ENCODE measurements at regions not wholly inside any gene's neighbourhood (a gene's known extent, or its start where the extent isn't known, plus 50 kb on each side); places are given as distances from the start of the nearest gene placed in this dataset.

DNA sequence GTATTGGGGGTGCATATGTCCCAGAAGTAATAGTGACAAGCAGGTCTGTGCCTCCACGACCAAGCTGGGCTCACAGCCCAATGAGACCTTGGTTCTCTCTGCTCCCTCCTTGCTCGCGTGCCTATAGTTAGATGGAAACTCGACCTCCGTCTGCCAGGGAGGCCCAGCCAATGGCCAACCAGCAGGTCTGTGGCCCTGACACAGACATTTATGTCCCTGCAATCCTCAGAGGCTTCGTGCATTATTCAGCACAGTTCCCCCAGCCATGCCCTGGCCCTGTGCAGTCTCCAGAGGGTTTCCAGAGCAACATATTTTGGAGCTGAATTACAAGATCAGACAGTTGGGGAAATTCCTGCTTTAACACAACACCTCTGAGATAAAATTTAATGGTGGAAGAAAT, 105.1 kb downstream of the UQCRFS1 start:
- peaks cover 5% of the 10 kb centered on the region for H3K9me3 ChIP-seq (ENCODE audit: low read depth, low read length)
- no peaks in the 10 kb centered on the region for H3K4me1 ChIP-seq (ENCODE audit: insufficient read depth, low read length)
- no peak overlapping the region for H3K4me3 ChIP-seq (ENCODE audit: low read length)
- H3K27me3 ChIP-seq (ENCODE audit: insufficient read depth, low read length): no peaks in the 10 kb centered on the region

DNA sequence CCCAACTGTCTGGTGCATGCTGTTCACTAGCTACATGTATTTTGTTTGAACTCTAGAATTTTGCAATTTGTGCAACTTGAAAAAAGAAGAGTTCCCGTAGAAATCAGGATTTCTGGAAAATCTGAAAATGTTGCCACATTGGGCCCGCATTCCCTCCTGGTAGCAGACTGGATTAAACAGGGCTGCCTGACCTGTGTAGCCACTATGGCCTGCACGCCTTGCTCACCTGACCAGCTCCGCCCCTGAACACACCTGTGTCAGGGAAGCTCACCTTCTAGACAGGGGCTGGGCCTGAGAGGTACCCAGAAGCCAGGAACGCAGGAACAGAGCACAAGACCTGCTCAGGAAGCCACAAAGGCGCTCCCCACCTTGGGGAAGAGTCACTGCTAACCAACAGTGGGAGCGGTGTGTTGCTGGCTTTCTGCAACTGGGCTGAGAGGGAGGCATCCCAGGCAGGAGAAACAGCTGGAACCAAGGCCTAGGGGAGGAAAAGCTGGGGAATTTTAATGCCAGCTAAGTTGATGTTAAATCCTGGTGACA, 106.5 kb downstream of the UQCRFS1 start:
- Histone ChIP-seq H3K4me1 (ENCODE audit: insufficient read depth, low read length) (no peaks in the 10 kb centered on the region), H3K4me3 (ENCODE audit: low read length) (no peak overlapping the region), H3K9me3 (ENCODE audit: low read depth, low read length) (peaks cover 5% of the 10 kb centered on the region), H3K27me3 (ENCODE audit: insufficient read depth, low read length) (no peaks in the 10 kb centered on the region)

DNA sequence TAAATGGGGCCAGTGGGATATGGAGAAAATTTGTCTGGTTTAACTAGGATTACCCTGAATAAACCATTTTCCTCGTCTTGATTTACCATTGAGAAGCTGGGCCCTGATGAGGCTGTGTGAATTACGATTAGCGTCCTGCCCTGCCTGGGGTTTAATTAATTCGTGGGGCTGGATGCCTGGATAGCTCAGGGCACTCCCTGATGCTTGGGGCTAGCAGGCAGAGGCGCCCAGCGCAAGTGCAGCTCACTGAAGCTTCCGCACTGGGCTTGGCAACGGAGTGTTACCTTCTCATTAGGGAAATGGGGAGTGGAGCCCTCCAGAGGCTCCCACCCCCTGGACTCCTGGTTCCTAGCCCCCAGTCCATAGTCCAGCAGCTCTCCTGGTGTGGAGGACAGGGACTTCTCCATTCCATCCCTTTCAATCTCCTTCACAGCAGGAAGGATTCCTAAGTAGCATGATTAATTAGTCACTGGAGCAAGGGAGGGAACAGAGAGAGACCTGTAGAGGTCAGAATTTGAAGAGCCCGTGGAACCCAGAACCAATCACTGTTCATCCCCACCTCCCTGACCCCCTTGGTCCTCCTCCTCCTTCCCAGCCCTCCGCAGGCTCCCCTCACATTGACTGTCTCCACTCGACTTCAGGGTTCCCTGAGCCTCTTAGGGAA, 107.2 kb downstream of the UQCRFS1 start:
- no peak overlapping the region for H3K4me3 ChIP-seq (ENCODE audit: low read length)
- H3K4me1 ChIP-seq (ENCODE audit: insufficient read depth, low read length): no peaks in the 10 kb centered on the region
- no peaks in the 10 kb centered on the region for H3K27me3 ChIP-seq (ENCODE audit: insufficient read depth, low read length)
- peaks cover 5% of the 10 kb centered on the region for H3K9me3 ChIP-seq (ENCODE audit: low read depth, low read length)

DNA sequence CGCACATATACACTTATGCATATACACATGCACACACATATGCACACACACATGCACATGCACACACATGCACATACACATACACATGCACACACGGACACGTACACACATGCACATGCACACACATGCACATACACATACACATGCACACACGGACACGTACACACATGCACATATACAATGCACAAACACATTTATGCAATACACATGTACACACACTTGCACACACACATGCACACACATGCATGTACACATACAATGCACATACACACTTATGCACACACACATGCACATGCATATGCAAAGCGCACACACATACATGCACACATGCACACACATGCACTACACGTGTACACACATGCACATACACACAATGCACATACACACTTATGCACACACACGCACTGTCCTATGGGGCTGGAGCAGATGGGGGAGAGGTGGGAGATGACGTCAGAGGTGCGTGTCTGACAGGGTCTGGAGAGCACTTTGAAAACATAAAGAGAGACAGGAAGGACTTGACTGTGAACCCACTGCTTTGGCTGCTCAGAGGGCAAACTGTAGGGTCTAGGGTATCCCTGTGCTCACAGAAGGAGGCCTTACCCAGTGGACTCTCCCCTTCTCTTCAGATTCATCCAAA, 108.2 kb downstream of the UQCRFS1 start:
- Histone ChIP-seq H3K27me3 (ENCODE audit: insufficient read depth, low read length) (no peaks in the 10 kb centered on the region), H3K9me3 (ENCODE audit: low read depth, low read length) (peaks cover 5% of the 10 kb centered on the region), H3K4me1 (ENCODE audit: insufficient read depth, low read length) (no peaks in the 10 kb centered on the region), H3K4me3 (ENCODE audit: low read length) (no peak overlapping the region)

DNA sequence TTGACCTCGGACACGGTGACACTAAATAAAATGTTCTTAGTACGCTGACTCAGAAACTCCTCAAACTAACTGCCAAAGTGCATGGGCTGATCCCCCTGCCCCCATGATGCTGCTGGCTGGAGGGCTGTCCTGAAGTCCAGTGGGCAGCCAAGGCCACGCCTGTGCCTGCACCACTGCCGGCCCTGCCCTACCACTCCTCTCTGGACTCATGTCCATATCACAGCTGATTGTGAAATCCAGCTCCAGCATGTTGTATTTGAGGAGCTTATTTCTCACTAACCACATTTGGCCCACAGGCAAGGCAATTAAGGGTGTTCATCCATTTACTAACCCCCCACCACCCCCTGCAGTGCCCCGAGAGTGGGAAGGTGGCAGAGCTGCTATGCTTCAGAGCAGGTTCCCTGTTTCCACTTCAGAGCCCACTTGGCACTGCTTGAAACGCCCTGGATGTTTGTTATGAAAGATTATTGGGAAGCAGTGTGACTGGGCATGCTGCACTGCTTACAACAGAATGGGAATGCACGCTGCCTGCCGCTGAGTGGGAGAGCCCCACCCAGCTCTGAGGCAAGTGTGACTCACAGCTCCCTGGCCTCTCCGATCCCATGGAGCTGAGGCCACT, 114.0 kb downstream of the UQCRFS1 start:
- Histone ChIP-seq H3K9me3 (ENCODE audit: low read depth, low read length) (no peaks in the 10 kb centered on the region), H3K4me3 (ENCODE audit: low read length) (no peak overlapping the region), H3K4me1 (ENCODE audit: insufficient read depth, low read length) (no peaks in the 10 kb centered on the region), H3K27me3 (ENCODE audit: insufficient read depth, low read length) (no peaks in the 10 kb centered on the region)

DNA sequence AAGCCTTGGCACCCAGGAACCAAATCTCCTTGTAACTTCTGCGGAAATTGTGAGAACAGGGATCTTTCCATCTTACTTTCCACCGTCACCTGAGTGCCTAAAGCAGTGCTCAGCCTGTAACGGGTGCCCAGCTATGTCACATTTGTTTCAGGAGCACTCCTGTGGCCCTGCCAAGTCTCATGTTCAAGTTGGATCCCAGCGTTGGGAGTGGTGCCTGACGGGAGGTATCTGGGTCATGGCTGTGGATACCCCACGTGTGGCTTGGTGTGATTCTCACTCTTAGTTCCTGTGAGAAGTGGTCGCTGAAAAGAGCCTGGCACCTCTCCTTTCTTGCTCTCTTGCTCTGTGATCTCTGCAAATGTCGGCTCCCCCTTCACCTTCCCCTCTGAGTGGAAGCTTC, 114.9 kb downstream of the UQCRFS1 start:
- no peaks in the 10 kb centered on the region for H3K9me3 ChIP-seq (ENCODE audit: low read depth, low read length)
- no peaks in the 10 kb centered on the region for H3K27me3 ChIP-seq (ENCODE audit: insufficient read depth, low read length)
- H3K4me1 ChIP-seq (ENCODE audit: insufficient read depth, low read length): no peaks in the 10 kb centered on the region
- H3K4me3 ChIP-seq (ENCODE audit: low read length): no peak overlapping the region

DNA sequence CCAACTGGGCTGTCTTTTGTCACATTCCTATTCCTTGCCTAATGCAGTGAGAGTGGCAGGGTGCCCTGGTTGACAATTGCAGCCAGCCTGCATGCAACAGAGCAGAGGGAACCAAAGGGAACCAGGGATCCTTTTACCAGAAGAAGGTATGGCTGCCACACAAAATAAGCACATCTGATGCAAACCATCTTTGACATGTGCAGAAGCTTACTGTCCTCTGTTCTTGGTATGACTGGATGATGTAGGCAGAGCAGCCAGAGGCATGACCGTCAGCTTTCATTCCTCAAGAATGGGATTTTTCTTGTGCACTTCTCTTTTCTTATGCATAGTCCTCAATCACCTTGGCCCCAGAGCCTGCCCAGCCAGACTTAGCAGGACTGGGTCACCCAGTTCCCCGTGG, 116.1 kb downstream of the UQCRFS1 start:
- Histone ChIP-seq H3K4me1 (ENCODE audit: insufficient read depth, low read length) (no peaks in the 10 kb centered on the region), H3K4me3 (ENCODE audit: low read length) (no peak overlapping the region), H3K27me3 (ENCODE audit: insufficient read depth, low read length) (no peaks in the 10 kb centered on the region), H3K9me3 (ENCODE audit: low read depth, low read length) (no peaks in the 10 kb centered on the region)

DNA sequence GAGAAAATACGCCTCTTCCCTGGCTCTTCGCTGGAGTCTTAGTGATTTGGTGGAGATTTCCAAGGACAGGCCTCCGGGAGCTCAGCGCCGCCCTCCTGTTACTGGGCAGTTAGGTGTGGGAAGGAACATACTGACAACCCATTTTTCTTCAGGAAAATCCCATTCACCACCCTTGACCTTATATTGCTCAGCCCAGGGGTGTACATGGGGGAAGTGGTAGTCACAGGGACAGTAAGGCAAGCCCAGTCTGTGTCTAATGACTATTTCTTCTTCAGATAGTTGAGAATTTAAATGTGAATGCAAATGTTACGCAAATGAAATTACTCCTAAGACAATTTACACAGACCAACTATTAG, 119.4 kb downstream of the UQCRFS1 start:
- Histone ChIP-seq H3K27me3 (ENCODE audit: insufficient read depth, low read length) (no peaks in the 10 kb centered on the region), H3K4me1 (ENCODE audit: insufficient read depth, low read length) (no peaks in the 10 kb centered on the region), H3K4me3 (ENCODE audit: low read length) (no peak overlapping the region), H3K9me3 (ENCODE audit: low read depth, low read length) (no peaks in the 10 kb centered on the region)

DNA sequence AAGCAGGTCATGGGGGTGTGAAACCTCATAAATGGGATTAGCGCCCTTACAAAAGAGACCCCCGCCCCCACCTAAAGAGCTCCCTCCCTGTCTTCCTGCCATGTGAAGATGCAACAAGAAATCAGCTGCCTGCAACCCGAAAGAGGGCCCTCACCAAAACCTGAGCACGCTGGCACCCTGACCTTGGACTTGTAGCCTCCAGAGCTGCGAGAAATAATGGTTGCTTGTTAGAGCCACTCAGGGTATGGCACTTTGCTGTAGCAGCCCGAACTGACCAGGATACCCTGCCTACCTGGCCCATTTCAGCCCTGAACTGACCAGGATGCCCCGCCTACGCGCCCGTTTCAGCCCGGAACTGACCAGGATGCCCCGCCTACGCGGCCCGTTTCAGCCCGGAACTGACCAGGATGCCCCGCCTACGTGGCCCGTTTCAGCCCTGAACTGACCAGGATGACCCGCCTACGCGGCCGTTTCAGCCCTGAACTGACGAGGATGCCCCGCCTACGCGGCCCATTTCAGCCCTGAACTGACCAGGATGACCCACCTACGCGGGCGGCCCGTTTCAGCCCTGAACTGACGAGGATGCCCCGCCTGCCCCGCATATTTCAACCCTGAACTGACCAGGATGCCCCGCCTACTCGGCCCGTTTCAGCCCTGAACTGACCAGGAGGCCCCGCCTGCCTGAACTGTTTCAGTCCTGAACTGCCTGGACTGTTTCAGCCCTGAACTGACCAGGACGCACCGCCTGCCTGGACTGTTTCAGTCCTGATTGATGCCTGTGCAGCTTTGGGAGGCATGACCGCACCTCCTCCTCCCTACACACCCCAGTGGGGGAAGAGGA, 120.0 kb downstream of the UQCRFS1 start:
- Histone ChIP-seq H3K27me3 (ENCODE audit: insufficient read depth, low read length) (no peaks in the 10 kb centered on the region), H3K9me3 (ENCODE audit: low read depth, low read length) (no peaks in the 10 kb centered on the region), H3K4me1 (ENCODE audit: insufficient read depth, low read length) (no peaks in the 10 kb centered on the region), H3K4me3 (ENCODE audit: low read length) (no peak overlapping the region)

DNA sequence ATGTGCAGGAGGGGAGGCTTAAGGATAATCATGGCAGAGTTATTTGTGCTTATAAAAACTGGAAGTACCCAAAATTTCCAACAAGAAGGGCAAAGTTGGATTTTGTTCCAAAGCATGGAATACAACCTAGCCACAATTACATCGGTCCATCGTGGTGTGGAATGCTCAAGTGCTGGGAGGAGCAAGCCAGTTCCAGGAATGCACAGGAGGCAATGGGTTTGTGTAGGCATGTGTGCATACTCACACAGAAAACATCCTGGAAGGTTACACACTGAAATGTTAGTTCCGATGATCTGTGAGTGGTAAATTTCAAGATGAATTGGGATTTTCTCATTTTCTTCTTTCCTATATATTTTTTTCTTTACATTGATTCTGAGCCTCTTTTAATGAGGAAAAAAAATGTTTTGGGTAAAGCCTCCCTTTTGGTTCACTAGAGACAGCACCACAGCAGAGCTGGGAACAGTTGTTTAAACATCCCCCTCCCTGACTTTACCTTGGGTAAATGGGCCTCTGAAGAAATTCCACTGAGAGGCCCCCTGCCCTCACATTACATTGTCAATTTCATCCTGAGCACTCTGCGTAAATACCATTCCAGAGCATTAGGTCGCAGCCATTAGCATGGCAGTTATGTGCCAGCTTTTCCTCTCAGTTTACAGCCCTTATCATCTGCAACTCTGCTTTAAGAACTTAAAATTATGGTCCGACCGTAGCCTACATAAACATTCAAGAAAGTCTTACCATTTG, 122.0 kb downstream of the UQCRFS1 start:
- H3K4me3 ChIP-seq (ENCODE audit: low read length): no peak overlapping the region
- no peaks in the 10 kb centered on the region for H3K9me3 ChIP-seq (ENCODE audit: low read depth, low read length)
- H3K27me3 ChIP-seq (ENCODE audit: insufficient read depth, low read length): no peaks in the 10 kb centered on the region
- no peaks in the 10 kb centered on the region for H3K4me1 ChIP-seq (ENCODE audit: insufficient read depth, low read length)

DNA sequence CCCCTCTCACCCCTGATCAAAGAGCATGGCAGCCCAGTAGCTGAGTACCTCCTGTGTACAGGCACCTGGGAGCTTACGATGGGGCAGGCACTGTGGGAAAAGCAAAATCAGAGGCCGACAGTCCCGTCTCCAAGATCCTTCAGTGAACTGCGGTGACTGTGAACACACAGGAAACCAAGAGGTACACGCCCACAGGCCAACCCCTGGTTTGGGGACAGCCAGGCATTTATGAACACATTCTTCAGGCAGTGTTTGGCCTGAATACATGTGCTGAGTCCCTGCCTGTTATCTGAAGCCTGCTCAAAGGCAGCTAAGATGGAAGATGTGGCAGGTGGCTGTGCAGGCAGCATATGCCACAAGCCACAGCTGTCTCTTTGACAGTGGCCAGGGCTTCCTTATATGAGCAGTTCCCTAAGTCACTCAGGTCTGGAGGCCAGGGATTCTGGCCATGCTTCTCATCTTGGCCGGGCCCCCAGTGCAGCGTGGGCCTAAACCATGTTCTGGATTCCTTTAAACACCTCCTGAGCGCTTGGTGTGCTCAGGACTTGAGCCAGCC, 123.6 kb downstream of the UQCRFS1 start:
- Histone ChIP-seq H3K4me1 (ENCODE audit: insufficient read depth, low read length) (no peaks in the 10 kb centered on the region), H3K9me3 (ENCODE audit: low read depth, low read length) (no peaks in the 10 kb centered on the region), H3K4me3 (ENCODE audit: low read length) (no peak overlapping the region), H3K27me3 (ENCODE audit: insufficient read depth, low read length) (no peaks in the 10 kb centered on the region)

DNA sequence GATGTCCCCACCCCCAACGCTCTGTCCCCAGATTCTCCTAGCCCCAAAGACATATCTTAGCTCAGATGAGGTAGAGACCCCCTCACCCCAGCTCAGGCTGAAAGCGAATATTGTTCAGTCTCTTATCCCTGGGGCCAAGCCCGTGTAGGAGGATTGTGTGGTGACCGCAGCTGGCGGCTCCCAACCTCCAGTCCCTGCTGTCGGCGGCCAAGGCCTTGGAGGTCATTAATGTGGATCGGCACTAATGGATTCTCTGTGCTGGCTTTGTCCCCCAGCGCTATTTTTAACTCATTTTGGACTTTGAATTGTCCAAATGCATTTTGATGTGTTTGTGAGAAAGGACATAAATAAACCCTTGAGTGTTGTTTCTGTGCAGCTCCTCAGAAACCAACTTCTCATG, 124.2 kb downstream of the UQCRFS1 start:
- H3K9me3 ChIP-seq (ENCODE audit: low read depth, low read length): no peaks in the 10 kb centered on the region
- no peaks in the 10 kb centered on the region for H3K27me3 ChIP-seq (ENCODE audit: insufficient read depth, low read length)
- no peaks in the 10 kb centered on the region for H3K4me1 ChIP-seq (ENCODE audit: insufficient read depth, low read length)
- no peak overlapping the region for H3K4me3 ChIP-seq (ENCODE audit: low read length)

DNA sequence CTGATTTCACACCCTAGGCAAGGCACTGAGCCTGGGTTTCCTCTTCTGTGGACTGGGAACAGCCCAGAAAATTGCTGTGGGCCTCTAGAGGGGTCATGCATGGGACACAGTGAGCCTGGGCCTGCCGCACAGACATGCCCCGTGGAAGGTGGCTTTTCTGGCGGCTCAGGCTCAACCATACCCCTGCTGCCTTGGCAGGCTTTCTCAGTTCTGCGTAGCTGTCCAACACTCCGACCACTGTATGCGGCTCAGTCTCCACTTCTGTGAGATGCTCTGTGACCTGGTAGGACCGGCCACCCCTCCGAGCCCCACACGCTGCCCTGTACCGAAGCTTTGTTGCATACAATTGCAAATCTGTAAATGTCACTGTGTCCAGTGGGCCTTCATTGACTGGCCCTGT, 126.3 kb downstream of the UQCRFS1 start:
- Histone ChIP-seq H3K27me3 (ENCODE audit: insufficient read depth, low read length) (no peaks in the 10 kb centered on the region), H3K4me3 (ENCODE audit: low read length) (no peak overlapping the region), H3K9me3 (ENCODE audit: low read depth, low read length) (no peaks in the 10 kb centered on the region), H3K4me1 (ENCODE audit: insufficient read depth, low read length) (no peaks in the 10 kb centered on the region)

DNA sequence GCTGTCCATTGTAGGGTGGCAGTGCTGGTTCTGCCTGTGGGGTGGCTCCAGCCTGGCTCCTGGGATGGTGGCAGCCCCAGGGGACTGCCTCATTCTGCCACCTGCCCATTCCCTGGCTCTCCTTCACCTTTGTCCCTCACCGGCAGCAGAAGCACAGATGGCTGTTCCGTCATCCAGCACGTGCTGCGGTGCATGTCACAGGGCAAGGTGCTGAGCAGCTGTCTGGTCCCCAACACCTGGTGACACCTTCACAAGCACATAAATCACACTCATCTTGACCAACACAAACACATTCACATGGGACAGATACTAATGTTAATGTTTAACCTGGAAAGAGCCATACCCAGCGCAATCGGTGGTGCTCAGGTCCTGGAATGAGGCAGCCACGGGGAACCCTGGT, 126.8 kb downstream of the UQCRFS1 start:
- Histone ChIP-seq H3K4me3 (ENCODE audit: low read length) (no peak overlapping the region), H3K27me3 (ENCODE audit: insufficient read depth, low read length) (no peaks in the 10 kb centered on the region), H3K4me1 (ENCODE audit: insufficient read depth, low read length) (no peaks in the 10 kb centered on the region), H3K9me3 (ENCODE audit: low read depth, low read length) (no peaks in the 10 kb centered on the region)

Data from mononuclear cell (primary cell).